B cell (primary cell): ENCODE measurements at regions not wholly inside any gene's neighbourhood (a gene's known extent, or its start where the extent isn't known, plus 50 kb on each side); places are given as distances from the start of the nearest gene placed in this dataset.

ENCODE experiments used
- ATAC-seq: fragments of 200-7000 bp; cut with Tn5 transposase; one replicate; pipeline ENCODE4 v1.10.0; 2021; ENCODE audit warnings: low read depth, mild to moderate bottlenecking, moderate number of reproducible peaks, moderate library complexity
- CTCF ChIA-PET: fragments of 350-600 bp; sonication (Branson Sonifier 250); formaldehyde crosslinking; loops from one replicate; lab custom pipeline; 2021; ENCODE audit warnings: antibody characterized with exemption, inconsistent platforms; lab: Charles Lee
- POLR2A ChIA-PET: fragments of 350-600 bp; sonication (Branson Sonifier 250); formaldehyde crosslinking; loops from one replicate; lab custom pipeline; 2021; ENCODE audit warnings: antibody characterized with exemption; lab: Charles Lee
- DNase-seq: peaks from one replicate; pipeline ENCODE4 v3.0.0; 2013
- H2AFZ ChIP-seq: 2 replicates; pipeline ENCODE4 v1.6.1; 2012; ENCODE audit warnings: mild to moderate bottlenecking, low read depth, low read length; ENCODE audit not compliant: insufficient read depth, poor library complexity, severe bottlenecking
- H3K27ac ChIP-seq, 2 donors: 1 replicate in 1 of 2; 2 replicates in 1 of 2; pipeline ENCODE4 v1.5.1; 2012 to 2013; ENCODE audit warnings: low read length in 2 of 2, mild to moderate bottlenecking in 2 of 2, moderate library complexity in 1 of 2
- H3K27me3 ChIP-seq, 4 experiments: fragments of 200-600 bp in 1 of 4; sonication (generic) in 1 of 4; replicated peaks in 1 of 4; 1 replicate in 2 of 4; 2 replicates in 2 of 4; pipeline versions ENCODE4 v1.6.1 to v1.7.0; 2013 to 2016; ENCODE audit warnings: low read length in 3 of 4, mild to moderate bottlenecking in 2 of 4, mixed read lengths in 1 of 4, moderate library complexity in 1 of 4; ENCODE audit not compliant: insufficient read depth in 4 of 4, control insufficient read depth in 3 of 4; ENCODE audit errors: control extremely low read depth in 1 of 4
- H3K36me3 ChIP-seq, 2 experiments: replicated peaks in 1 of 2; 1 replicate in 1 of 2; 2 replicates in 1 of 2; pipeline versions ENCODE4 v1.6.1 to v1.7.1; 2013; ENCODE audit warnings: low read length in 1 of 2; ENCODE audit not compliant: insufficient read depth in 2 of 2, control insufficient read depth in 1 of 2; ENCODE audit errors: control extremely low read depth in 1 of 2, extremely low read depth in 1 of 2
- H3K4me1 ChIP-seq, 2 donors: fragments of 200-600 bp in 1 of 2; sonication (generic) in 1 of 2; 1 replicate in 1 of 2; 2 replicates in 1 of 2; pipeline versions ENCODE4 v1.5.1 to v1.6.1; 2013 to 2017; ENCODE audit warnings: low read length in 2 of 2; ENCODE audit not compliant: control insufficient read depth in 2 of 2, insufficient read depth in 2 of 2
- H3K4me2 ChIP-seq: replicated peaks from 2 replicates; pipeline ENCODE3; 2012; ENCODE audit warnings: mild to moderate bottlenecking, low read depth, low read length; ENCODE audit not compliant: poor library complexity, severe bottlenecking
- H3K4me3 ChIP-seq, 5 experiments: fragments of 200-600 bp in 1 of 5; sonication (generic) in 1 of 5; 1 replicate in 3 of 5; 2 replicates in 2 of 5; pipeline versions ENCODE4 v1.5.1 to v1.7.0; 2011 to 2016; ENCODE audit warnings: low read length in 4 of 5, mild to moderate bottlenecking in 4 of 5, low read depth in 2 of 5, control low read depth in 1 of 5, moderate library complexity in 1 of 5; ENCODE audit not compliant: insufficient read depth in 1 of 5; ENCODE audit errors: control extremely low read depth in 1 of 5, extremely low read depth in 1 of 5
- H3K79me2 ChIP-seq: fragments of 200-600 bp; sonication (generic); one replicate; pipeline ENCODE4 v1.6.0; 2016; ENCODE audit warnings: low read length; ENCODE audit not compliant: control insufficient read depth, insufficient read depth
- H3K9ac ChIP-seq: fragments of 200-600 bp; sonication (generic); 2 replicates; pipeline ENCODE4 v1.6.1; 2017; ENCODE audit warnings: mild to moderate bottlenecking, low read length, moderate library complexity
- H3K9me3 ChIP-seq, 3 donors: one replicate each; pipeline versions ENCODE4 v1.6.1 to v1.7.1; 2013; ENCODE audit warnings: low read length in 2 of 3; ENCODE audit not compliant: control insufficient read depth in 2 of 3, insufficient read depth in 1 of 3; ENCODE audit errors: control extremely low read depth in 1 of 3
- H4K20me1 ChIP-seq: 2 replicates; pipeline ENCODE4 v1.6.0; 2012; ENCODE audit warnings: mild to moderate bottlenecking, low read length; ENCODE audit not compliant: insufficient read depth, control insufficient read depth, poor library complexity, severe bottlenecking
- H3K27ac Mint-ChIP-seq: one replicate; pipeline ENCODE4 v1.8.0; 2021; ENCODE audit warnings: mixed read lengths
- H3K27me3 Mint-ChIP-seq: one replicate; pipeline ENCODE4 v1.8.0; 2021; ENCODE audit warnings: mixed read lengths
- H3K4me1 Mint-ChIP-seq: one replicate; pipeline ENCODE4 v1.8.0; 2021; ENCODE audit warnings: mixed read lengths
- H3K4me3 Mint-ChIP-seq: one replicate; pipeline ENCODE4 v1.8.0; 2021; ENCODE audit warnings: mixed read lengths
- H3K9me3 Mint-ChIP-seq: one replicate; pipeline ENCODE4 v1.8.0; 2022; ENCODE audit warnings: mixed read lengths; ENCODE audit not compliant: insufficient read depth
- EZH2 ChIP-seq: IDR thresholded peaks from 2 replicates; pipeline ENCODE4 v1.6.1; 2012; ENCODE audit warnings: borderline replicate concordance, low read depth, mild to moderate bottlenecking, moderate library complexity, low read length; ENCODE audit not compliant: insufficient read depth, poor library complexity, severe bottlenecking
- WGBS: methylation state at CpG from one replicate; pipeline ENCODE4 v1.1.5; 2013; ENCODE audit warnings: missing lambda C conversion rate; ENCODE audit not compliant: insufficient coverage; 5-methylcytosine and 5-hydroxymethylcytosine counted together
- intact Hi-C: fragments of 100-400 bp; cut with micrococcal nuclease; formaldehyde crosslinking; loops from one replicate; pipeline ENCODE4 v1.10.0; 2022
- TF ChIP-seq, protein P1 (sequence below): fragments of 200-600 bp; IDR thresholded peaks from one replicate; pipeline ENCODE4 v1.8.0; 2022; ENCODE audit warnings: antibody characterized with exemption, mild to moderate bottlenecking

DNA sequence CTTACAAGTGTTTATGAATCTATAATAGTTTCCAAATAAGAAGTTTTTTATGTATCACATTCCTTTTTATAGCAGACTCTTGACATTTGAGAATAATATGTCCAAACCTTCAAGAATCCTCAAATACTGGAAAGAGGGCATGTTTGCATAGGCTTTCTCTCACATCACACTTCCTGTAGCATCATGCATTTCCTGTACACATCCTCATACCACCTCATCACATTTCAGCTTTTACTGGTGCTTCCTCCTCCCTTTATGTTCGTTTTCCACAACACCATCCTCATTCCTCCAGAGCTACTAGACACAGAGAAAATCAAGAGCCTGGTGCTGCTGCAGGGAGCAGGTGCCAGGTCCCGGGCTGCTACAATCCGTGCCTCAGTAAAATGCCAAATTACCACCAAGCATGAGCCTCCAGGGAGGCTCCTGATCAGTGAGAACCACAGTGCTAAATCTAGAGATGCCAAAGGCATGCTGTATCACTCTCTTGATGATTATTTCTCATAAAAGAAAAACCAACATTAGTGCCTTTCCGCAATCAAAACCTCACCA lies 137.7 kb upstream of the CYP1B1 start:
- H3K4me2 ChIP-seq, result no peak overlapping the region
- intact Hi-C loops, result no loop called here
- Mint-ChIP-seq H3K4me1 (no peaks in the 10 kb centered on the region), H3K27me3 (peaks cover 27% of the 10 kb centered on the region), H3K27ac (no peak overlapping the region), H3K4me3 (no peak overlapping the region), H3K9me3 (no peaks in the 10 kb centered on the region)
- H3K4me1 ChIP-seq, result no peaks in the 10 kb centered on the region
- H2AFZ ChIP-seq, result no peak overlapping the region
- POLR2A ChIA-PET, result no interaction called here
- H3K4me3 ChIP-seq, result no peak overlapping the region
- peaks cover 0 to 7% (median 3%) of the 10 kb centered on the region in 4 experiments for H3K27me3 ChIP-seq
- CTCF ChIA-PET, result no interaction called here
- H3K9ac ChIP-seq, result no peak overlapping the region
- no peak for DNase-seq
- TF ChIP-seq, protein P1, sequence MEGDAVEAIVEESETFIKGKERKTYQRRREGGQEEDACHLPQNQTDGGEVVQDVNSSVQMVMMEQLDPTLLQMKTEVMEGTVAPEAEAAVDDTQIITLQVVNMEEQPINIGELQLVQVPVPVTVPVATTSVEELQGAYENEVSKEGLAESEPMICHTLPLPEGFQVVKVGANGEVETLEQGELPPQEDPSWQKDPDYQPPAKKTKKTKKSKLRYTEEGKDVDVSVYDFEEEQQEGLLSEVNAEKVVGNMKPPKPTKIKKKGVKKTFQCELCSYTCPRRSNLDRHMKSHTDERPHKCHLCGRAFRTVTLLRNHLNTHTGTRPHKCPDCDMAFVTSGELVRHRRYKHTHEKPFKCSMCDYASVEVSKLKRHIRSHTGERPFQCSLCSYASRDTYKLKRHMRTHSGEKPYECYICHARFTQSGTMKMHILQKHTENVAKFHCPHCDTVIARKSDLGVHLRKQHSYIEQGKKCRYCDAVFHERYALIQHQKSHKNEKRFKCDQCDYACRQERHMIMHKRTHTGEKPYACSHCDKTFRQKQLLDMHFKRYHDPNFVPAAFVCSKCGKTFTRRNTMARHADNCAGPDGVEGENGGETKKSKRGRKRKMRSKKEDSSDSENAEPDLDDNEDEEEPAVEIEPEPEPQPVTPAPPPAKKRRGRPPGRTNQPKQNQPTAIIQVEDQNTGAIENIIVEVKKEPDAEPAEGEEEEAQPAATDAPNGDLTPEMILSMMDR, result no peak
- TF ChIP-seq EZH2, result no peak
- no peaks in the 10 kb centered on the region for H4K20me1 ChIP-seq
- no peaks in the 10 kb centered on the region for H3K9me3 ChIP-seq
- H3K27ac ChIP-seq, result no peak overlapping the region
- ATAC-seq, result no peak
- whole genome bisulfite sequencing, result 58% methylated on average over 3 of the region's 4 CpGs
- no peaks in the 10 kb centered on the region for H3K36me3 ChIP-seq
- H3K79me2 ChIP-seq, result no peaks in the 10 kb centered on the region

DNA sequence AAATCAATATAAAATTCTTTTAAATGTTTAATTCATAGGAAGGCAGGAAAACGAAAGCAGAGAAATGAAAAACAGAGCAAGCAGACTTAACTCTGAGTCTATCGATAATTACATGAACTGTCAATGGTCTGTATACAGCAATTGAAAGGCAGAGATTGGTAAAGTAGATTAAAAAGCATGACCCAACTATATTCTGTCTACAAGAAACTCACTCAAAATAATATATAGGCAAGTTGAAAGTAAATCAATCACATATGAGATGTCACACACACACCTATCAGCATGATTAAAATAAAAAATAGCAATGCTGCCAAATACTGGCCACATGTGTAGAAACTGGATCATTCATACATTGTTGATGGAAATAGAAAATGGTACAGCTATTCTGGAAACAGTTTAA lies 136.4 kb upstream of the CYP1B1 start:
- H2AFZ ChIP-seq, result no peak overlapping the region
- intact Hi-C loops, result no loop called here
- no peaks in the 10 kb centered on the region for H3K9me3 ChIP-seq
- H3K79me2 ChIP-seq, result no peaks in the 10 kb centered on the region
- H4K20me1 ChIP-seq, result no peaks in the 10 kb centered on the region
- no peaks in the 10 kb centered on the region for H3K36me3 ChIP-seq
- CTCF ChIA-PET, result no interaction called here
- H3K4me2 ChIP-seq, result no peak overlapping the region
- TF ChIP-seq EZH2, result no peak
- TF ChIP-seq, protein P1, result no peak
- Mint-ChIP-seq H3K27ac (no peak overlapping the region), H3K4me1 (no peaks in the 10 kb centered on the region), H3K9me3 (no peaks in the 10 kb centered on the region), H3K27me3 (peaks cover 28% of the 10 kb centered on the region), H3K4me3 (no peak overlapping the region)
- no peak overlapping the region for H3K4me3 ChIP-seq
- no CpG with 5 or more reads among the region's 2 CpGs for WGBS
- H3K4me1 ChIP-seq, result no peaks in the 10 kb centered on the region
- H3K9ac ChIP-seq, result no peak overlapping the region
- DNase-seq (no peak), ATAC-seq (no peak)
- POLR2A ChIA-PET, result no interaction called here
- no peak overlapping the region for H3K27ac ChIP-seq
- H3K27me3 ChIP-seq, result peaks cover 0 to 2% (median 0%) of the 10 kb centered on the region in 4 experiments
